HG02840 (cell line): ENCODE measurements at regions not wholly inside any gene's neighbourhood (a gene's known extent, or its start where the extent isn't known, plus 50 kb on each side); places are given as distances from the start of the nearest gene placed in this dataset.

Experiments
- ATAC-seq: cut with Tn5 transposase; IDR thresholded peaks from one replicate; pipeline ENCODE4 v1.9.1; 2021; ENCODE audit warnings: mild to moderate bottlenecking, moderate library complexity, moderate number of reproducible peaks; ENCODE audit not compliant: unreplicated experiment, low FRiP score

DNA sequence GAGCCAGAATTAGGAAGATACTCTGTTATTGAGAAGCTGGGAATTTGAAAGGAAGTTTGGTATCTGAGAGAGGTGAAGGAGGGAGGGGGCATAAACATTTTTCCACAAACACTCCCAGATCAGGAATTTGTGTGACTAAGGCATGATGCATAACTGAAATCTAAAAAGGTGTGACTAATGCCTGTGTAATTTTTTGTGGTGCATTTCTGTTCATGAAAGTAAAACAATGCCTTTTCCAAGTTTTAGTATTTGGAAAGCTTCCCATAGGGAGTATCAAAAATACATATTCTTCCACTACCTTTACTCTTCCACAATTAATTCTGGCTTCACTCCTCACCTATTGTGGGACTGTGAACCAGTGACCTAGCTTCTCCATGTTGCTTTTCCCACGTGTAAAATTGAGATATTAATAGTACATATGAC, 56.4 kb upstream of the CAV2 start:
- no peak for ATAC-seq

DNA sequence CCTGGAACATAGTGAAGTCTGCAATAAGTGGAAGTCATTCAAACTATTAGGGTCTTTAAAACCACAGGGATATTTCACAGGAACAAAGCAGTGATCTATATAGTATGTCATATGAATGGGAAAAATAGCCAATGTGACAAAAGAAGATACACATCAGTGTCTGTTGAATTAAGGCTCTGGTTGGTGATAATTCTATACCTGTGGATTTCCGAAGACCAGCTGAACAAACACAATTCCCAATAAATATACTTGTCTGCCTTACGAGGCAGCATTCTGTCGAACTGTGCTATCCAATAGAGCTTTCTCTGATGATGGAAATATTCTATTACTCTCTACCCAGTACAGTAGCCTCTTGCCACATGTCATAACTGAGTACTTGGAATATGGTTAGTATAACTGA, 55.9 kb upstream of the CAV2 start:
- ATAC-seq, result no peak

DNA sequence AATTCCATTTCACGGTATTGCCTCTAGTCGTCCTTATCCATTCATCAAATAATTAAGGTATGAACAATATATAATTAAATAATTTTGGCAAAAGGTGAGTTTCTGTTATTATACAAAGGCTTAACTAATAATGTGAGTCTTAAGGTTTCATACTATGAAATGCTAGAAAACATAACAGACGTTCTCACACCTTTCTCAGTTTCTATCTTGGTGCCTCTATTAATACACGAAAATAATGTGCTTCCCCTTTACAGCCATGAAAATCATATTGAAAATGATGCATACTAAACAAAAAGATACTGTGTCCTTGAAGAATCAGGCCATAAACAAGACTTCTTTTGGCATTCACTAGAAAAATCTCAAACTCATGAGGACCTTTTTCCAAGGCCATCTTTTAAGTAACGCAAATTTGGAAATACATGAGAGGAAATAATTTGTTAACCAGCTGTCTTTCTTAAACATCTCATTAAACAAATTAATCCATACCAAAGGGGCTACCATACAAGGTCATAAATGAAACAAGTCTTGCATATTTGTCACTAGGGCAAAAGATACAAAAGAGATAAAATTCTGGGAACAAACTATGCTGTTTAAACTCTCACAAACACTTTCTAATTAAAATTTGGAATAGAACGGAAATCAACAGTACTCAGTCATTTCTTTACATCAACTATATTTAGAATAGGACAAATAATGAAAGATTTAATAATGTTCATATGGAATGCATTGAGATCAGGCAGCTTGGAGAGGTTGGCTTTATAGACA, 53.9 kb upstream of the CAV2 start:
- no peak for ATAC-seq

GRCh38 chr7:116446212-116446855, 53.2 kb upstream of the CAV2 start:
- no peak for ATAC-seq

GRCh38 chr7:116447436-116447835, 52.1 kb upstream of the CAV2 start:
- no peak for ATAC-seq

GRCh38 chr7:116447966-116448839, 51.3 kb upstream of the CAV2 start:
- ATAC-seq, result no peak

DNA sequence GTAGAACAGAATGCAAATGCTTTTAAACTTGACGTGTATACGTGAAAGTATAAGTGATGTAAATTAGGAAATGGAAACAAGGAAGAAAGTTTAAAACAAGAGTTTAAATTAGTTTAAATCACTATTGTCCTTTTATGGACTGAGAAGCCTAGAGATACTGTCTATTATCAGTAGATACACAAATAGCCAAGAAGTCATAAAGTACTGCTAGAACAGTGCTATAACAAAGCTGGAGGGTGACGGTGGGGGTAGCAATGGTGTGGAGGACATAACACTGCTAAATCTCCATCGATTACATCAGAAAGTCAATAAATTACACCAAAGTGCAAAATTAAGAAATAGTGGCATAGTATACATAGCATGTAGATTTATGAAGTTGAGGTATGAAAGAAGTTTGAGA, 50.1 kb upstream of the CAV2 start:
- no peak for ATAC-seq
